ENCODE measurements at regions not wholly inside any gene's neighbourhood (a gene's known extent, or its start where the extent isn't known, plus 50 kb on each side); places are given as distances from the start of the nearest gene placed in this dataset.

DNA sequence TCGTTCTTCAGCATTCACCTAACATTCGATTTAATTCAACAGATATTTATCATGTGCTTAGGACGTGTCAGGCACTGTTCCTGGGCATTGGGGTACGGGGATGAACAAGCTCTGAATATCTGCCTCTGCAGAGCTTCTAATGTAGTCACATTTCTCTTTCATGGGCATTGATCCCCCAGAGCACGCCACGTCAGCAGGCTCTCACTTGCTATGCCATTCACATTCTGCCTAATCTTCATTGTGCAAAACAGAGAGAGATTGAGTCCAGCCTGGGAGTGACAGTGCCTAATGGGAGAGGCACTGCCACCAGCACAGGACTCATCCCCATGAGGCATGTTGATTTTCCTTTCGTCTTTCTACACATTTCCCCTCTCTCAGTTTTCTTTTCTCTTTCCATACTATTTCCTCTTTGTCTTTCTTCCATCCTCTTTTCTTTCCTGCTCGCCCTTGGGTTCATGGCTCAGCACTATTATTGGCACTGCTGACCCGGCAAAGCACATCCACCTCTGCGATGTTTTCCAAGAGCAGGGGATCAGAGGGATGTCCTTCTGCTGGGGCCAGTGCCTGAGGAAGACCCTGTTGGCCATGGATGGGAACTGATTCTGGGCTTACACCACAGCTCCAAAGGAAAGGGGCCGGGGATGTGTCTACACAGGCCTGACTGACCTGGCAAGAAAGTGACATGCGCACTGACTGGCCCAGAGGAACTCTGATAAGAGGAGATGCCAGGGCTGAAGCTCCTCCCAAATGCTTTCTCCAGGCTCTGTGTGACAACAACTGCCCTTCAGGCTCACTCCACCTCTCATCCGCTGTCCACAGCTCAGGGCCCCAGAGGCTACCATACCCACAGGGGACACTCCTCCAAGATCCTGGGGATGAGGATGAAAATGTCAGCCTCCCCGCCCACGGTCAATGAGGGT lies 195.9 kb downstream of the TOMM20 start:
- no peak for DNase-seq (ENCODE audit: low spot score)

DNA sequence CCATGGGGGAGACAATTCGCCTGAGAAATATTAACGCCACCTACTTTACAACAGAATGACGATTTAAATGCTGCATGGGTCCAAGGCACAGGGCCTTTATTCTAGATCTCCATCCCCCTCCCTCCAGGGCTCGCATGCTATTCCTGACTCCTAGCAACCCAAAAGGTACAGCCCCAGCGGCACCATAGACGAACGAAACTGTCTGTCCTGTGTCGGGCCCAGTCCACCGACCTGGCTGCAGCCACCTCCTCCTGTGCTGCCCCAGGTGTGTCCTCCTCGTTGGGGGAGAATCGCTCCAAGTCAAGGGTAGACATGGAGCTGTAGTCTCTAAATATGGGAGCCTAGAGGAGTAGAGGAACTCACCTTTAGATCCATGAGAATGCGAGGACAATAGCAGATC lies 196.5 kb downstream of the TOMM20 start:
- DNase-seq (ENCODE audit: low spot score): no peak

DNA sequence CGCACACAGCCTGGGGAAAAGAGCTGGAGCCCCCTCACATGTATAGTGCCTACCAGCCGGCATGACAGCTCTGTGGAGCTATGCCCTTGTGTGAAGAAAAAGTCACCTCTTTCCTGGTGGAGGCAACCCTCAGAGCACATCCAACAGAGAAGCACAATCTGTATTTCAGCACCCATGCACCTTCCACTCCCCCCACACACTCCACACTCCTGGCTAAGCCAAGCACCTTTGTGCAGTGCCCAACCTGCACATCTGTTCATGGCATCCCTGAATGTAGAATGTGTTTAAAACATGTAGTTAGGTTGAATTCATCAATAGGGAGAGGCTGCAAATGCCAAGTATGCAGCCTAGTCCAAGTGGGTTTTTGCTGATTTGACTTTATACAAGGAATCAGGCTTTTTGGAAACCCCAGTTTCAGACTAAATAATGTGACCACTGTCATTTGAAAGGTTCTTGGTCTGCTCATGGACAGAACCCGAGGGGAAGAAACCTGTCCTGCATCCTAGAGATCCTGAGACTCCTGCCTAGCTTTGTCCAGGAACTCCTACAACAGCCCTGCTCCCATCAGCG lies 197.1 kb downstream of the TOMM20 start:
- no peak for DNase-seq (ENCODE audit: low spot score)

DNA sequence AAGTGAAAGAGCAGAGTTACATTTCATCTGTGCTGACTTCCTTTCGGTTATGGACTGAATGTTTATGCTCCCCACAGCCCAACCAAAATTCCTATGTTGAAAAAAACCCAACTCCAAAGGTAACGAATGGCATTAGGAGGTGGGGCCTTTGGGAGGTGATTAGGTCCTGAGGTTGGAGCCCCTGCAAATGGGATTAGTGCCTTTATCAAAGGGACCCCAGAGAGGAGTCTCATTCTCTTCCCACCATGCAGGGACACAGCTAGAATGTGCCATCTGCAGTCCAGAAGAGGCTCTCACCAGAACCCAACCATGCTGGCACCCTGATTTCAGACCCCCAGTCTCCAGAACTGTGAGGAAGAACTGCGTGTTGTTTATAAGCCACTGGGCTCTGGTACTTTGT lies 199.3 kb downstream of the TOMM20 start:
- DNase-seq (ENCODE audit: low spot score): no peak

DNA sequence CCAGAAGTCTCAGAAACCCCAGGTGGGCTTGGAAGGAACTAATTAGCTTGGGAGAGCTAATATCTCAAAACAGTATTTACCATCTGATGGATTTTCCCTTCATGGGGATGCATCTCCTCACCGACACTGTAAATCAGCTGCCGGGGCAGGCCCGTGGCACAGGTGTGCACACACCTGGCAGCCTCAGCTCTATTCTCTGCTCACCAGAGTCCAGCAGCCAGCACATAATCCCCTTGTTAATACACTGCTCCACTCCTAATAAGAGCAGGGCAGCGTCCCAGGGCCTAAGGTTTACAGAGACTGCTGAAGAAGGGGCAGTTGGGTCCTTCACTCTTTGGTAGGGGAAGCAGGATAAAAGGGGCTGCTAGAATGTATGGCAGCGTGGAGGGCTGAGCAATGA lies 200.0 kb downstream of the TOMM20 start:
- DNase-seq (ENCODE audit: low spot score): no peak

DNA sequence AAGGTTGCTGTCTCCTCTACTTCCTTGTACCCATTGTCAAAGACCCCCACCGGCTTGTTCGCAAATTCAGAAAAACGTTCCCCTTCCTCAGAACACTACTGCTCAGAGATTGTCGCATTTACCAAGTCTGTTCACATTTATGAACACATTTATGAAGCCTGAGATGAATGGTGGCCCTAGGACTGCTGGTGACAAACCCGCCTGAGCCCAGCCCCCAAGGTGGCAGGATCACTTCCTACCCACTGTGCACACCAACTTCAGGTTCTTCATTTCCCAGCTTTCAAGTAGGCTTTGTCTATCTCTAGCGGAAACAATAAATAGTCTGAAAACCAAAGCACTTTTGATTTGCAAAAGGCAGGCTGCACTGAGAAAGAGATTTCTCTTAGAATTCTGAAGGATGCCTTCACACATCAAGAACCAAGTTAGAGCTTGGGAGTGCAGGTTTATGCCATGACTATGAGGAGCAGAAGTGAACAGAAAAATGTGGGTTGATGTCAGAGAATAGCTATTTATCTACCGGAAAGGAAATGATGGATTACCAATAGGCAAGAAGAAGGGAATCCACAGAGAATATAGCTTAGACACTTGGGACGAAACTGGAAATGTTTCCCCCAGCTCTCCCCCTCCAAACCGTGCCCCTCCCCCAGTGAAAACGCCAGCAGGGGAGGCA lies 200.5 kb downstream of the TOMM20 start:
- DNase-seq (ENCODE audit: low spot score): no peak

DNA sequence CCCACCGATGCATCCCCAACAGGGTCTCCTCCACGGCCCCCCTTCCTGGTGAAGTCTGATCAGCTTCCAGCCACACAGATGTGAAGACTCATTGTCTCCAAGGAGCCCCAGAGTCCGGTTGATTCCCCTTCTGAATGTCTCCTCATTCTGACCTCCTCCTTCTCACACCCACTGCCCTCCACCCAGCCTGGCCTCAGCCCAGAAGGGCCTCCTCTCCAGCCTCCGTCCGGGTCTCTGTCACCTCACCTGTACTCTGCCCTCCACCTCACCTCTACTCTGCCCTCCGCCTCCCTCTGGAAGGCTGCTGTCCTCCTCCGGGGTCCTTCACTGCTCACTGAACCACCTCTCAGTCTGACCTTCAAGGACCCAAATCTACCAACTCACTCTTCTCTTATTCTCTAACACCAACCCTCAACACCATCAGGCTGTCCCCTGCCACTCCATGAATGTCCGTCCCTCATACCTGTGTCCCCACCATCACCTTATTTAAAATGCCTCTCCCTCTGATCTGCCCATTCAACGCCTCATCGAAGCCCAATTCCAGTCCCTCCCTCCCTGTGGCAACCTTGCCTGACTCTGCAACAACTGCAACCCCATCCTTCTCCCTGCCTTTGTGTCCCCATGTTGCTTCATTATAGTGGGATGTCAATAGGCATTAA lies 201.2 kb downstream of the TOMM20 start:
- DNase-seq (ENCODE audit: low spot score): no peak

DNA sequence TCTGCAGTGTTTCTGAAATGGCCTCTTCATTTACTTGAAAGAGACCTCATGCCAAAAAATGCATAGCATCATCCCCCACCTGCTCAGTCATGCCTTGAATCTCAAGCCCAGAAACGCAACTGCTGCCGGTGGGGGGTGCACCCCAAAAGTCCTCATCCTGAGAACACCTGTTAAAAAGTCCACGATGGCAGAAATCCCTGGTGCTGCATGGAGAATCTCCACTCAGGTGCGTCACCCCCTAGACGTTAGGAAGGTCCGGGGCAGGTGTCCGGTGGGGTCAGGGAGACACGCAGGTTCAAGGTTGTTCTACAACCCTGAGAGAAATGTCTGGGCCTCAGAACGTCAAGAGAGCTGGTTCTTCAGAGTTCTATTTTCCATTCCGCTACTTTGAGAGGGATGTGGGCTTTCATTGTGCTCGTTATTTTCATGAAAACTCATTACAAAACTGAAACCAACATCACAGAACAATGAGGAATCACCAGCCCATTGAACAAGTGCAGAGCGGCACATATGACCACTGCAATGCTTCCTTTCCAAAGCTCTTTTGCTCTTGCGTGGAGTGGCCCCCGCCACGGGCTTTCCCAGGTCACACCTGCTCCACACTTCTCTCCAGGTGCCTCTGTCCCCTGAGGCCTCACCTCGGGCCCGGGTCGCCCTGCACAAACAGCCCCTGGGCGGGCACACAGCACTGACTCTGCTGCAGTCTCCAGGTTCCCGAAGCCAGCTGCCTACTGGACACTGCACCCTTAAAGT lies 201.9 kb downstream of the TOMM20 start:
- peak; percentile 37 for DNase-seq (ENCODE audit: low spot score)

DNA sequence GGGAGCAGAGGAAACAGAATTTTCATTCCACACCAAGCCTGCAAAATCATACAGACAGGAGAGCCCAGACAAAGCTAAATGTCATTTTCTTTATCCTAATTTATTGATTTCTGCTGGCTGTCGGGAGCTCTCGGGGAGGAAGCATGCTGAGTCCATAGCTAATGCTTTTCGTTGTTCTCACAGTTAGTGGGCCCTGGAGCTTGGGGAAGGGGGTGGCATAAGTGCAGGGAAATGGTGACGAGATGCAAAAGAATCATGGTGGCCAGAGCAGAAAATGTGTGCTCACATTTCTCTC lies 202.4 kb downstream of the TOMM20 start:
- DNase-seq (ENCODE audit: low spot score): no peak

DNA sequence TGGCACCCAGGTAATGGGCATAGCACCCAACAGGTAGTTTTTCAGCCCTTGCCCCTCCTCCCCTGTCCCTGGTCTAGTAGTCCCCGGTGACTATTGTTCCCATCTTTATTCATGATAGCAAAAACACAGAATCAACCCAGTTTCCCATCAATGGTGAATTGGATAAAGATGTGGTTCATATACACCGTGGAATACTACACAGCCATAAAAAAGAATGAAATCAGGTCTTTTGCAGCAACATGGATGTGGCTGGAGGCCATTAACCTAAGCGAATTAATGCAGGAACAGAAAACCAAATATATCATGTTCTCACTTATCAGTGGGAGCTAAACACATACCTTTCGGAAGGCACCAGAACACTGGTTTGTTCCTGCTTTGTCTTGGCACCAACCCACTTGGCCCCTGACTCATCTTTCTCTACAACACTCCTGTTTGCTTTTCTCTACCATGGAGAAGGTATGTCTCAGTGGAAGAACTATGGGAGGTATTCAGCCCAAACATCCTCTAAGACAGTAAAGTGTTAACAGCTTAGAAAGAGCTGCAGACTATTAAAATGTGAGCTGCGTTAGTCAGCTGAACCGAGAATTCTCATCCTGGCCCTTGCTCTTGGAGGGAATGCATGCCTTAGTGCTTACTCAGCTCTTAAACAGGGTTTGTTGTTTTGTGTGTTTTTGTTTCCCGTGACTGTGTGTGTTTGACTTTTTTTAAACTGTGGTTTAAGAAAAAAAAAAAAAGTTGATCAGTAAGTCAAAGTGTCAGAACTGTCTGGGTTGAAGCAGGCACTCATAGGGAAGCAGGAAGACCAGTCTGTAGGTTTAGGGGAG lies 203.0 kb downstream of the TOMM20 start:
- DNase-seq (ENCODE audit: low spot score): no peak

DNA sequence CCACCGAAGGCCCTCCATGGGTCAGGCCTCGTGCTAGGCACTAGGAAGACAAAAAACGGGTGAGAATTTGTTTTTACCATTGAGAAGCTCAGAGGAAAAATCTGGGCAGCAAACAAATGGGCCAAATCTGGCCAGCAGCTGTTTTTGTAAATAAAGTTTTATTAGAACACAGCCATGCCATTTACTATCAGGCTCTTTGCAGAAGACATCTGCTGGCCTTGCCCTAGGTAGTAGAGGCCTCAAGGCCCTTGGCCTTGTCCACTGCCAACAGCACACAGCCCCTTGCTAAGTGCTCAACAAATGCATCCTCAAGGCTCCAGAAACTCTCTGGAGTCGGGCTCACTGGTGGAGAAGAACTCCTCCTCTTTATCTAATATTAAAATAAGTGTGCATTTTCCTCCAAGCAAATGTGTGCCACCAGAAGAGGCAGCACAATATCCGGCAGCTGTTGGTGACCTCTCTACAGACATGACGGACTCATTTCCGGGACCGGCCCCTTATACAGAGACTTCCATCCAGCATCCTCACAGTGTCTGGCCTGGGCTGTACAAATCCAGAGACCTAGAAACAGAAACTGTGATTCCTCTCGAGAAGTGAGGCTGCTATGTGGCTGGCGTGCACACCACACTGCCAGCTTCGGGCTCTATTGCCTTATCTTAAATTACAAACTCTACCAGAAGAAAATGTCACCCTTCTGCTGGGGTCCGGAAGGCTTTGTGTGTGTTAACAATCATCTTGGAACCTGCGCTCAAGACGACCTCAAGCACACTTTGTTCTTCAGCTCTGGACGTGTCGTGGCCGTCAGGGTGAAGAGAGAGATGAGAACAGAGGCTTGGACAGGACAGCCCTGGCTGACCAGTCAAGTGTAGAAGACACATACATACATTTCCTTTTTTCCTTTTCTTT lies 203.9 kb downstream of the TOMM20 start:
- no peak for DNase-seq (ENCODE audit: low spot score)

DNA sequence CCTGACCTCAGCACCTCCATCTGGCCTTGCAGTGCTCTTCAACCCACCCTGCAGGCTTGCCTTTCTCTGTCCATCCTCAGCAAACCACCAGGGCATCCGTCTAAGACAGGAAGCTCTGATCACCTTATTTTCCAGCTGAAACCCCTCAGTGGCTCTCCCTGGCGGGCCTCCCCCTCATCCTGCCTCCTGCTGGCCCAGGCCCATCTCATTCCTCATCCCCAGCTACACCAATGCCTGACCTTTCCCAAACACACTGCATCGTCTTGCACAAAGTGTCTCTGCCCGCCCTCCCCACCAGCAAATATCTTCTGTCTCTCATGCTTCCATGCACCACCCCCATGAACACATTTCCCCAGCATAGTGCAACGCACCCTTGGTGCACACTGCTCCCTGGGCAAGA lies 205.0 kb downstream of the TOMM20 start:
- no peak for DNase-seq (ENCODE audit: low spot score)

DNA sequence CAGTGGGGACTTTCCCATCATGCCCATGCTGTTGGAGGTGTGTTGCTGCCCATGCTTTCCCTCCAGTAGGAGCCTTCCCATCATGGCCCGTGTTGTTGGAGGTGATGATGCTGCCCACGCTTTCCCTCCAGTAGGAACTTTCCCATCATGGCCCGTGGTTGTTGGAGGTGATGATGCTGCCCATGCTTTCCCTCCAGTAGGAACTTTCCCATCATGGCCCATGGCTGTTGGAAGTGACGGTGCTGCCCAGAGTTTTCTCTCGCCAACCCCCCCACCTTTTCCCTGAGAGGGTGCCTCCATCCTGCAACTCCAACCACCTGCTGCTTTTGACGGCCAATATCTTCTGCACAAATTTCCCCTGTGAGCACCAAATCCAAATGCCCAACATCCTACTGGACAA lies 205.7 kb downstream of the TOMM20 start:
- DNase-seq (ENCODE audit: low spot score): no peak

DNA sequence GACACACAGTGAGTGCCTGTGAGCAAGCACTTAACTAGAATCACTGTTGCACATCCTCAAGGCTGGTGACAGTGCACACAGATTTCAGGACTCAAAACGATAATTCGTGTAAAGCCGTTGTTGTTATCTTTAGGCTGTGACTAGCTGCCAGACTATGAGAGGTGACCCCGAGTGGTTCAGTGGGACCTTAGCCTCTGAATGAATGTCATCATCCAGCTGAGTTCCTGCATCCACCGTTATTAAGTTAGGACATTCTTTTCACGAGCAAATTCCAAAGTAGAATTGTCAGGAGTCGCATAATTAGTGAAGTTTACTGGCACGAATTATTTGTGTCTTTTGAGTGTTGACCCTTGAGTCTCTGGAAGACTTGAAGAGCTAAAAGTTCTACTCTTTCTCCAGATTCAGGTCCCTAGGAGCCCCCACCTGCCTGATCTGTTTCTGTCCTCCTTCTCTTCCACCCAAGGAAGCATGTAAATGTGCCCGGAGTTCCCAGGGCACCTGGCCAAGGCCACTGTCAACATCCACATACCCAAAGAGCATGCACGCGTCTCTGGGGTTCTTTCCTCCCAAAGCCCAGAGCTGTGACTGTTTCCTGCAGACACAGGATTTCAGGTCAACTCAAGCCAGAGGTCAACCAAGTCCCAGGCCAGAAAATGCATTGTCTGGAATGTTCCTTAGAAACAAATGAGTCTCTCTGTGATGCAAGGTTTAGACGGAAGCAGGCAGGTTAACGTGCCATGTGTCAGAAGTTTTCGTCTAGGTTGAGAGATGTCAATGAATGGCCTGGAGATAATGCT lies 207.2 kb downstream of the TOMM20 start:
- DNase-seq (ENCODE audit: low spot score): no peak

DNA sequence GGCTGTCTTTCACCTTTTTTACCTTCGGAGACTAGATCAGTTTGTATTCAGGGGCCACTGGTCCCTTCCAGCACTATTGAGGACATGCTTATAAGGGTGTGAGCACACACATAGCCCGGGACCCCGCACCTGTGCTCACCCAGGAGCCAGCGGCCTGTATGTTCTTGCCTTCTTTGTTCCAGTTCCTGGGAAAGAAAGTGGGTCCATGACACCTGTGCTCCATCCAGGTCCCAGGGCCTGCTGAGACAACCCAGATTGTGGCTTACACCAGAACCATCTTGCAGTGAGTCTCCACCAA lies 207.8 kb downstream of the TOMM20 start:
- no peak for DNase-seq (ENCODE audit: low spot score)

DNA sequence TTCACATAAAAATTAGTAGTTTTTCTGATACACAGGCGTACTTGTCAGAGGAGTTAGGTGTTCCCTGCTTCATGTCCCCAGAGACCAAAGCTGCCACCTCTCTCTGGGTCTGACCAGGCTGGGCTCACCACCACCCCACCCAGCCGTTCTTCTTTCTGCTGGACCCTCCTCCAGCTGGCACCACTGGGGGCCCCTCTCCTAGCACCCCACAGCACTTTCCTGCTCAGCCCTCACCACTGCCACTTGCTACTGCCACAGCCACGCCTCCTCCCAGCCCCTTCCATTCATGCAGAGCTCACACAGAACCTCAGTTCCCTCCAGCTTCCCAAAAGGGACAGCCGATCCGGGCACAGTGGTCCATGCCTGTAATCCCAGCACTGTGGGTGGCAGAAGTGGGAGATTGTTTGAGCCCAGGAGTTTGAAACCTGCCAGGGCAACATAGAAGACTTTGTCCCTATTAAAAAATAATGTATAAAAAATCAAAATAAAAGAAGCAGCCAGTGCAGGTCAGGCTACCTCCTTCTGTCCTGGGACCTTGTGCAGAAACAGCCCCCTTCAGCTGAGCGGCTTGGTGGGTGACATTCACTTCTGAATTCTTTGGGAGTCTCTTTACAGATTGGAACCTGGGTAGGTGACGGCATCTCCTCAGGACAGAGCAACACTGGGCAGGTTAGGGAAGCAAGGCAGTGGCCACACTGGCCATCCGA lies 208.3 kb downstream of the TOMM20 start:
- no peak for DNase-seq (ENCODE audit: low spot score)

DNA sequence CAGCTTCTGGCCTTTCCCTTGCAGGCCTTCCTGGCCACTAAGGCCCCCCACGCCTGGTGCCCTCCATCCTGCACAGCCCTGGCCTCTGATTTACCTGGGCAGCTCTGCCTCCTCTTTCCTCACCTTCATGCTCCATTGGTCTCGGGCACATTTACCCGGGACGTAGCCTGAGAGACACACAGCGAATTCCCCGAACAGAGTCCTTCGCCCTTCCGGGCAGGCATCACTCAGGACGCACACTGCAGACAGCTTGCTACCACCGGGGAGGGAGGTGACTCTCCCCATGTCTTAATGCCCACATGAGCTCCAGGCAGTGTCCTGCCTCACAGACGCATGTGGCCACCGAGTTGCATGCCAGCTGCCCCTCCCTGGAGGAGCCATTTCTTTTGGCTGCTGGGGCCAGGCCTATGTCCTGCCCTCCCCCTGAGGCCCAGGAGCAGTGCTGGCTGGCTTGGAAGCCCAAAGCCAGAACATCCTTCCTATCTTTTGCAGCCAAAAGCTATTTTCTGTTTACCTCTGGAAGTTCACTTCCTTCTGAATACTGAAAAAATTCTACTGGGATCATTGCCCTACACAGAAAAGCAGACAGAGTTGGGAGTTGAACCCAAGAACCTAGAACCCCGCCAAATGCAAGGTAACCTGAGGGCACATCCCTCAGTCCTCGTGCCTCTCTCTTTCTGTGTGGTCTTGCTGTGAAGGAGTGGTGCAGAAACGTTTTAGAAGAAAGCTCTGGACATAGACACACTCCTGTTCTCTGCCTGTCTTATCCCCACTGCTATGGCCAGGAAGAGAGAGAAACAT lies 209.5 kb downstream of the TOMM20 start:
- no peak for DNase-seq (ENCODE audit: low spot score)

DNA sequence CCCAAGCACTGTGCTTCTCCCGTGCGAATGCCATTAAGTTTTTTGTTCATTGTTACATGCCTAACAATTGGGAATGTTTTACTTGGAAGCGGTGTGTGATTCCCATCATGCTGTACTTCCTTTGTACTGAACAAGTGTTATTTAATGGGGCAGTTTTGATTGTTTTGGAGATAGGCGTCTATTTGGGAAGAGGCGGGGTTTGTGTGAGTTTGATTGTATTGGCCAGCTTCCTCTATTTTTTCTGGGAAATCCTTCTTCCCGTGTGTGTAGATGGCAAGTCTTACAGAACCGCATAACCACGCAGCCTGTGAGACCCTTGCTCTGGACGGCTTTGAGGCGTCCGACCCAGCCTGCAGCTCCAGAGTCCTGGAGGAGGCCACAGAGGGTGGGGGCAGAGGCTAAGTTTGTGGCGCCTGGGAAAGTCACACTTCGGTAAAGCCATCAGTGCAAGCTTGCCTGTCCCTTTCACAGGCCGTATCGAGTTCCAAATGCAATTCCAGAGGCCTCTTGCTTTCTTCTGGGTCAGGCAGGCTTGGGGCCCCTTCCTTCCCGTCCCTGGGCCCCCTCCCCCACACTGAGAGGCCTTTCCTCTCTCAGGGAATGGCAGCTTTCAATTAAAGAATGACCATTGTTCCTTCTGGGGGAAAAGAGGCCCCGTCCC lies 210.3 kb downstream of the TOMM20 start:
- DNase-seq (ENCODE audit: low spot score): no peak

Data from NAMALWA (cell line).